Lower lobe of right lung (tissue), 2 donors: ENCODE measurements at regions not wholly inside any gene's neighbourhood (a gene's known extent, or its start where the extent isn't known, plus 50 kb on each side); places are given as distances from the start of the nearest gene placed in this dataset.
"Not testable (repeated sequence)": the region's sequence is repeated elsewhere in the genome, so short reads cannot be mapped to it uniquely, and the experiment has no call there.

ENCODE experiments used
- ATAC-seq, 2 donors: fragments of 200-7000 bp; cut with Tn5 transposase; one replicate each; pipeline ENCODE4 v1.9.1; 2020 to 2022; ENCODE audit warnings: mild to moderate bottlenecking in 2 of 2, moderate library complexity in 2 of 2
- DNase-seq: peaks from one replicate; pipeline ENCODE4 v3.0.0-alpha.2; 2020
- H3K27ac ChIP-seq: fragments of 200-600 bp; one replicate; pipeline ENCODE4 v1.8.0; 2022
- H3K27me3 ChIP-seq: fragments of 200-600 bp; one replicate; pipeline ENCODE4 v1.8.0; 2022; ENCODE audit warnings: low read depth
- H3K36me3 ChIP-seq: fragments of 200-600 bp; one replicate; pipeline ENCODE4 v1.8.0; 2022; ENCODE audit warnings: mild to moderate bottlenecking
- H3K4me1 ChIP-seq: fragments of 200-600 bp; one replicate; pipeline ENCODE4 v1.8.0; 2022
- H3K4me3 ChIP-seq: fragments of 200-600 bp; one replicate; pipeline ENCODE4 v1.8.0; 2022; ENCODE audit warnings: mild to moderate bottlenecking
- H3K9me3 ChIP-seq: fragments of 200-600 bp; one replicate; pipeline ENCODE4 v1.8.0; 2022
- CTCF ChIP-seq: fragments of 200-600 bp; IDR thresholded peaks from one replicate; pipeline ENCODE4 v1.8.0; 2022; ENCODE audit warnings: antibody characterized with exemption, mild to moderate bottlenecking
- intact Hi-C: fragments of 100-400 bp; cut with DNase I; formaldehyde crosslinking; loops from one replicate; pipeline ENCODE4 v1.11.0; 2022
- donor health status: DM: no; HTN: yes; CAD: no; lungs with severe emphysema.

GRCh38 chr3:30539206-30539605 lies 67.2 kb upstream of the TGFBR2 start:
- no peak for DNase-seq

GRCh38 chr3:30539772-30540171 lies 66.6 kb upstream of the TGFBR2 start:
- no peak overlapping the region for H3K27ac ChIP-seq

More at GRCh38 chr3:30539206-30539605, 67.2 kb upstream of the TGFBR2 start:
- TF ChIP-seq CTCF: no peak
- Histone ChIP-seq H3K27me3 (no peaks in the 10 kb centered on the region), H3K9me3 (no peaks in the 10 kb centered on the region), H3K36me3 (no peaks in the 10 kb centered on the region), H3K4me1 (no peaks in the 10 kb centered on the region), H3K4me3 (no peak overlapping the region), H3K27ac (no peak overlapping the region)
- intact Hi-C loops: no loop called here
- ATAC-seq: peak in 1 of 2 donors; percentile 68

GRCh38 chr3:30541156-30541555 lies 65.2 kb upstream of the TGFBR2 start:
- H3K27ac ChIP-seq, H3K9me3 ChIP-seq, H3K4me1 ChIP-seq, ATAC-seq, H3K4me3 ChIP-seq, H3K36me3 ChIP-seq, intact Hi-C loops, DNase-seq, H3K27me3 ChIP-seq: not testable (repeated sequence)

More at GRCh38 chr3:30539772-30540171, 66.6 kb upstream of the TGFBR2 start:
- Histone ChIP-seq H3K4me3 (no peak overlapping the region), H3K4me1 (no peaks in the 10 kb centered on the region), H3K36me3 (no peaks in the 10 kb centered on the region), H3K9me3 (no peaks in the 10 kb centered on the region), H3K27me3 (no peaks in the 10 kb centered on the region)
- TF ChIP-seq CTCF: no peak
- DNase-seq (no peak), ATAC-seq (no peak)
- intact Hi-C loops: no loop called here

GRCh38 chr3:30542897-30543296 lies 63.5 kb upstream of the TGFBR2 start:
- no peaks in the 10 kb centered on the region for H3K36me3 ChIP-seq
- TF ChIP-seq CTCF: no peak
- H3K9me3 ChIP-seq: no peaks in the 10 kb centered on the region
- DNase-seq (no peak), ATAC-seq (no peak)
- no peaks in the 10 kb centered on the region for H3K27me3 ChIP-seq
- H3K4me1 ChIP-seq: no peaks in the 10 kb centered on the region
- H3K27ac ChIP-seq: no peak overlapping the region
- intact Hi-C loops: no loop called here
- no peak overlapping the region for H3K4me3 ChIP-seq

- no peak overlapping the region for H3K27ac ChIP-seq
- ATAC-seq: peak in 1 of 2 donors; percentile 41
- H3K27me3 ChIP-seq: no peaks in the 10 kb centered on the region
- TF ChIP-seq CTCF: no peak
- H3K4me1 ChIP-seq: no peaks in the 10 kb centered on the region
- H3K9me3 ChIP-seq: no peaks in the 10 kb centered on the region
- intact Hi-C loops: no loop called here
- no peaks in the 10 kb centered on the region for H3K36me3 ChIP-seq
- no peak for DNase-seq
- H3K4me3 ChIP-seq: no peak overlapping the region
These were observed 61.6 kb upstream of the TGFBR2 start for GRCh38 chr3:30544812-30545211.

- no peaks in the 10 kb centered on the region for H3K9me3 ChIP-seq
- ATAC-seq (no peak), DNase-seq (no peak)
- H3K4me1 ChIP-seq: no peaks in the 10 kb centered on the region
- no peaks in the 10 kb centered on the region for H3K27me3 ChIP-seq
- no peaks in the 10 kb centered on the region for H3K36me3 ChIP-seq
- intact Hi-C loops: no loop called here
- no peak overlapping the region for H3K27ac ChIP-seq
- no peak overlapping the region for H3K4me3 ChIP-seq
- no peak for TF ChIP-seq CTCF
These were observed 59.5 kb upstream of the TGFBR2 start for GRCh38 chr3:30546934-30547333.
